ENCODE measurements at regions not wholly inside any gene's neighbourhood (a gene's known extent, or its start where the extent isn't known, plus 50 kb on each side); places are given as distances from the start of the nearest gene placed in this dataset.

- Histone ChIP-seq H3K4me1 (ENCODE audit: control insufficient read depth, extremely low read depth, insufficient read depth, low read length) (peaks cover 30% of the 10 kb centered on the region), H3K4me3 (replicated peaks in 1 of 3; ENCODE audit: insufficient read depth in 1 of 3, low read depth in 1 of 3, low read length in 3 of 3) (no peak overlapping the region), H2AFZ (ENCODE audit: low read depth, low read length) (no peak overlapping the region), H3K79me2 (ENCODE audit: control insufficient read depth, insufficient read depth, low read length) (no peaks in the 10 kb centered on the region), H3K4me2 (ENCODE audit: insufficient read depth, low read length) (no peak overlapping the region), H3K9ac (replicated peaks; ENCODE audit: extremely low read depth, insufficient read depth, low read length) (no peak overlapping the region), H3K9me3 (replicated peaks; ENCODE audit: control insufficient read depth, insufficient read depth, low read length) (no peaks in the 10 kb centered on the region), H4K20me1 (replicated peaks; ENCODE audit: control insufficient read depth, extremely low read depth, insufficient read depth, low read length) (no peaks in the 10 kb centered on the region), H3K27ac (ENCODE audit: insufficient read depth, low read depth, low read length) (no peak overlapping the region), H3K27me3 (ENCODE audit: control insufficient read depth in 2 of 2, insufficient read depth in 2 of 2, low read length in 2 of 2) (no peaks in the 10 kb centered on the region), H3K36me3 (ENCODE audit: control insufficient read depth in 2 of 2, extremely low read depth in 1 of 2, insufficient read depth in 2 of 2, low read length in 2 of 2) (no peaks in the 10 kb centered on the region), H3K9me1 (replicated peaks; ENCODE audit: control insufficient read depth, extremely low read depth, insufficient read depth, low read length) (no peaks in the 10 kb centered on the region)
- dilution Hi-C loops (cut with MboI; ENCODE audit: extremely low pct_ligation_motif_present, low sequenced_read_pairs), result no loop called here
- BruUV-seq (replicated peaks), result no TSS peak
- ChIA-PET POLR2A (no interaction called here), CTCF (interaction anchor here (1.9 kb wide), 1 partner anchor 26 kb away, joined by 4 read pairs; no protein-coding TSS in a partner anchor)
- intact Hi-C loops (cut with micrococcal nuclease), result no loop called here
- TF ChIP-seq MYC (IDR thresholded peaks at IDR 0.05; ENCODE audit: low read depth, low read length) (no peak), FOS (IDR thresholded peaks at IDR 0.05; ENCODE audit: borderline replicate concordance, insufficient read depth, low read length) (no peak), EZH2 (IDR thresholded peaks at IDR 0.05; ENCODE audit: borderline replicate concordance, low read depth, low read length, severe bottlenecking) (no peak), POLR2A (IDR thresholded peaks at IDR 0.05; ENCODE audit: low read depth, low read length) (no peak), JUN (IDR thresholded peaks at IDR 0.05; ENCODE audit: borderline replicate concordance, insufficient read depth, insufficient read length, low read depth) (no peak), GATA2 (IDR thresholded peaks at IDR 0.05; ENCODE audit: insufficient read depth, insufficient read length, low read depth, low read length) (no peak)
- TF ChIP-seq, protein P1, sequence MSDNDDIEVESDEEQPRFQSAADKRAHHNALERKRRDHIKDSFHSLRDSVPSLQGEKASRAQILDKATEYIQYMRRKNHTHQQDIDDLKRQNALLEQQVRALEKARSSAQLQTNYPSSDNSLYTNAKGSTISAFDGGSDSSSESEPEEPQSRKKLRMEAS (IDR thresholded peaks at IDR 0.05; ENCODE audit: insufficient read depth, insufficient read length), result no peak
- no peak for FAIRE-seq
- DNase-seq (ENCODE audit: low read depth, low spot score), result no peak
Observed at GRCh38 chr15:39275066-39275465, 305.8 kb upstream of the THBS1 start.

DNA sequence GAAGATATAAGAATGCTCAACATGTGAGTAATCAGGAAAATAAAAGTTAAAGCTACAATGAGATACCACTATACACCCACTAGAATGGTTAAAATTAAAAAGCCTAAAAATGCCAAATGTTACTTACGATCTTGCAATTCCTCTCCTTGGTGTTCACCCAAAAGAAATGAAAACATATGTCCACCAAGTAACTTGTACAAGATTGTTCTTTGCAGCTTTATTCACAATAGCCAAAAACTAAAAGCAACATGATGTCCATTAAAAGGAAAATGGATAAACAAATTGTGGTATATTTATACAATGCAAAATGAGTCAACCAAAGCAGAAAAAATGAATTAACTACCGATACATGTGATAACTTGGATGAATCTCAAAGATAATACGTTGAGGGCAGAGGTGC lies 301.6 kb upstream of the THBS1 start:
- H3K27ac ChIP-seq (ENCODE audit: insufficient read depth, low read depth, low read length), result no peak overlapping the region
- H3K27me3 ChIP-seq (ENCODE audit: control insufficient read depth in 2 of 2, insufficient read depth in 2 of 2, low read length in 2 of 2), result no peaks in the 10 kb centered on the region
- H3K4me2 ChIP-seq (ENCODE audit: insufficient read depth, low read length), result no peak overlapping the region
- BruUV-seq (replicated peaks), result no TSS peak
- dilution Hi-C loops (cut with MboI; ENCODE audit: extremely low pct_ligation_motif_present, low sequenced_read_pairs), result no loop called here
- no peak for FAIRE-seq
- ChIA-PET CTCF (interaction anchor here (1.0 to 1.5 kb wide), 2 partner anchors 18 to 107 kb away, joined by 3 to 6 read pairs; no protein-coding TSS in a partner anchor), POLR2A (no interaction called here)
- no peak overlapping the region for H3K4me3 ChIP-seq (replicated peaks in 1 of 3; ENCODE audit: insufficient read depth in 1 of 3, low read depth in 1 of 3, low read length in 3 of 3)
- H3K9ac ChIP-seq (replicated peaks; ENCODE audit: extremely low read depth, insufficient read depth, low read length), result no peak overlapping the region
- peaks cover 6% of the 10 kb centered on the region for H3K4me1 ChIP-seq (ENCODE audit: control insufficient read depth, extremely low read depth, insufficient read depth, low read length)
- H3K79me2 ChIP-seq (ENCODE audit: control insufficient read depth, insufficient read depth, low read length), result no peaks in the 10 kb centered on the region
- intact Hi-C loops (cut with micrococcal nuclease), result no loop called here
- no peaks in the 10 kb centered on the region for H4K20me1 ChIP-seq (replicated peaks; ENCODE audit: control insufficient read depth, extremely low read depth, insufficient read depth, low read length)
- H3K9me1 ChIP-seq (replicated peaks; ENCODE audit: control insufficient read depth, extremely low read depth, insufficient read depth, low read length), result no peaks in the 10 kb centered on the region
- DNase-seq (ENCODE audit: low read depth, low spot score), result no peak
- TF ChIP-seq, protein P2, sequence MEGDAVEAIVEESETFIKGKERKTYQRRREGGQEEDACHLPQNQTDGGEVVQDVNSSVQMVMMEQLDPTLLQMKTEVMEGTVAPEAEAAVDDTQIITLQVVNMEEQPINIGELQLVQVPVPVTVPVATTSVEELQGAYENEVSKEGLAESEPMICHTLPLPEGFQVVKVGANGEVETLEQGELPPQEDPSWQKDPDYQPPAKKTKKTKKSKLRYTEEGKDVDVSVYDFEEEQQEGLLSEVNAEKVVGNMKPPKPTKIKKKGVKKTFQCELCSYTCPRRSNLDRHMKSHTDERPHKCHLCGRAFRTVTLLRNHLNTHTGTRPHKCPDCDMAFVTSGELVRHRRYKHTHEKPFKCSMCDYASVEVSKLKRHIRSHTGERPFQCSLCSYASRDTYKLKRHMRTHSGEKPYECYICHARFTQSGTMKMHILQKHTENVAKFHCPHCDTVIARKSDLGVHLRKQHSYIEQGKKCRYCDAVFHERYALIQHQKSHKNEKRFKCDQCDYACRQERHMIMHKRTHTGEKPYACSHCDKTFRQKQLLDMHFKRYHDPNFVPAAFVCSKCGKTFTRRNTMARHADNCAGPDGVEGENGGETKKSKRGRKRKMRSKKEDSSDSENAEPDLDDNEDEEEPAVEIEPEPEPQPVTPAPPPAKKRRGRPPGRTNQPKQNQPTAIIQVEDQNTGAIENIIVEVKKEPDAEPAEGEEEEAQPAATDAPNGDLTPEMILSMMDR (IDR thresholded peaks at IDR 0.05; ENCODE audit: extremely low read depth in 1 of 2, insufficient read depth in 1 of 2, low read depth in 1 of 2, low read length in 2 of 2), result no peak
- TF ChIP-seq GATA2 (IDR thresholded peaks at IDR 0.05; ENCODE audit: insufficient read depth, insufficient read length, low read depth, low read length) (no peak), POLR2A (IDR thresholded peaks at IDR 0.05; ENCODE audit: low read depth, low read length) (no peak), EZH2 (IDR thresholded peaks at IDR 0.05; ENCODE audit: borderline replicate concordance, low read depth, low read length, severe bottlenecking) (no peak)
- TF ChIP-seq, protein P1 (IDR thresholded peaks at IDR 0.05; ENCODE audit: insufficient read depth, insufficient read length), result no peak
- no peaks in the 10 kb centered on the region for H3K36me3 ChIP-seq (ENCODE audit: control insufficient read depth in 2 of 2, extremely low read depth in 1 of 2, insufficient read depth in 2 of 2, low read length in 2 of 2)
- H3K9me3 ChIP-seq (replicated peaks; ENCODE audit: control insufficient read depth, insufficient read depth, low read length), result no peaks in the 10 kb centered on the region
- H2AFZ ChIP-seq (ENCODE audit: low read depth, low read length), result no peak overlapping the region

Measured in endothelial cell of umbilical vein (primary cell).